Esophagus muscularis mucosa (tissue), 4 donors: ENCODE measurements at regions not wholly inside any gene's neighbourhood (a gene's known extent, or its start where the extent isn't known, plus 50 kb on each side); places are given as distances from the start of the nearest gene placed in this dataset.

ENCODE experiments used
- DNase-seq: peaks from one replicate; pipeline ENCODE4 v3.0.0-alpha.2; 2017; ENCODE audit errors: extremely low spot score
- H3K27ac ChIP-seq, 4 donors: fragments of 200-600 bp; sonication (generic); replicated peaks in 1 of 4; 1 replicate in 3 of 4; 2 replicates in 1 of 4; pipeline ENCODE4 v1.5.1; 2016 to 2019; ENCODE audit warnings: mild to moderate bottlenecking in 1 of 4
- H3K27me3 ChIP-seq, 4 donors: fragments of 200-600 bp; sonication (generic); one replicate each; pipeline versions ENCODE4 v1.5.1 to v1.6.0; 2016 to 2019
- H3K36me3 ChIP-seq, 4 donors: fragments of 200-600 bp; sonication (generic); one replicate each; pipeline ENCODE4 v1.5.1; 2016 to 2019
- H3K4me1 ChIP-seq, 4 donors: fragments of 200-600 bp; sonication (generic); one replicate each; pipeline ENCODE4 v1.5.1; 2016 to 2019
- H3K4me3 ChIP-seq, 4 donors: fragments of 200-600 bp; sonication (generic); 1 replicate in 2 of 4; 2 replicates in 2 of 4; pipeline ENCODE4 v1.5.1; 2016 to 2019; ENCODE audit warnings: mild to moderate bottlenecking in 4 of 4, moderate library complexity in 1 of 4
- H3K9me3 ChIP-seq, 4 donors: fragments of 200-600 bp; sonication (generic); 1 replicate in 3 of 4; 2 replicates in 1 of 4; pipeline ENCODE4 v1.5.1; 2016 to 2019
- CTCF ChIP-seq, 3 experiments: fragments of 200-600 bp in 2 of 3; fragments of 450-650 bp in 1 of 3; sonication (generic) in 2 of 3; IDR thresholded peaks; one replicate each; pipeline ENCODE4 v1.5.1; 2017 to 2019; ENCODE audit warnings: antibody characterized with exemption in 3 of 3, mild to moderate bottlenecking in 2 of 3, moderate library complexity in 1 of 3
- EP300 ChIP-seq: sonication (generic); formaldehyde crosslinking; IDR thresholded peaks from one replicate; pipeline ENCODE4 v1.6.1; 2017; ENCODE audit warnings: antibody characterized with exemption
- POLR2A ChIP-seq: fragments of 450-650 bp; IDR thresholded peaks from one replicate; pipeline ENCODE4 v1.6.1; 2017; ENCODE audit warnings: antibody characterized with exemption, moderate library complexity, mild to moderate bottlenecking, low read depth
- POLR2AphosphoS5 ChIP-seq, 2 donors: sonication (generic); formaldehyde crosslinking; IDR thresholded peaks; one replicate each; pipeline ENCODE4 v1.6.1; 2017; ENCODE audit warnings: antibody characterized with exemption in 2 of 2
- WGBS: methylation state at CpG from one replicate; pipeline ENCODE4 v1.1.5; 2018; 5-methylcytosine and 5-hydroxymethylcytosine counted together
- intact Hi-C: fragments of 100-400 bp; cut with DNase I; formaldehyde crosslinking; loops from one replicate; pipeline ENCODE4 v1.15.1; 2023

GRCh38 chr11:112454841-112455240 is 194.2 kb upstream of the PLET1 start:
- Histone ChIP-seq H3K36me3 (no peaks in the 10 kb centered on the region), H3K27me3 (no peaks in the 10 kb centered on the region), H3K4me1 (no peaks in the 10 kb centered on the region), H3K4me3 (no peak overlapping the region), H3K27ac (no peak overlapping the region), H3K9me3 (no peaks in the 10 kb centered on the region)
- WGBS, result 77% methylated on average over 4 of the region's 4 CpGs
- no peak for DNase-seq
- TF ChIP-seq POLR2A (no peak), CTCF (IDR thresholded peaks at IDR 0.05) (no peak), EP300 (no peak), POLR2AphosphoS5 (IDR thresholded peaks at IDR 0.05) (no peak)
- intact Hi-C loops, result loop anchor here (2.0 kb wide), 1 partner anchor 168 kb away; no protein-coding TSS in a partner anchor

GRCh38 chr11:112455791-112456190 is 195.1 kb upstream of the PLET1 start:
- 62% methylated on average over 1 of the region's 1 CpG for WGBS
- intact Hi-C loops, result loop anchor here (2.0 kb wide), 1 partner anchor 169 kb away; no protein-coding TSS in a partner anchor

GRCh38 chr11:112457532-112457931 is 196.9 kb upstream of the PLET1 start:
- Histone ChIP-seq H3K4me1 (no peaks in the 10 kb centered on the region), H3K4me3 (no peak overlapping the region), H3K9me3 (no peaks in the 10 kb centered on the region), H3K27ac (no peak overlapping the region), H3K27me3 (no peaks in the 10 kb centered on the region), H3K36me3 (no peaks in the 10 kb centered on the region)
- TF ChIP-seq POLR2AphosphoS5 (IDR thresholded peaks at IDR 0.05), result no peak
- no peak for TF ChIP-seq POLR2A
- no peak for TF ChIP-seq CTCF (IDR thresholded peaks at IDR 0.05)
- TF ChIP-seq EP300, result no peak
- intact Hi-C loops, result no loop called here
- DNase-seq, result no peak
- WGBS, result 93% methylated on average over 2 of the region's 2 CpGs

More at GRCh38 chr11:112455791-112456190, 195.1 kb upstream of the PLET1 start:
- Histone ChIP-seq H3K4me1 (no peaks in the 10 kb centered on the region), H3K27ac (no peak overlapping the region), H3K27me3 (no peaks in the 10 kb centered on the region), H3K9me3 (no peaks in the 10 kb centered on the region), H3K36me3 (no peaks in the 10 kb centered on the region), H3K4me3 (no peak overlapping the region)
- TF ChIP-seq POLR2A, result no peak
- no peak for TF ChIP-seq POLR2AphosphoS5 (IDR thresholded peaks at IDR 0.05)
- no peak for TF ChIP-seq EP300
- no peak for TF ChIP-seq CTCF (IDR thresholded peaks at IDR 0.05)
- no peak for DNase-seq

GRCh38 chr11:112459001-112459400 is 198.3 kb upstream of the PLET1 start:
- Histone ChIP-seq H3K4me3 (no peak overlapping the region), H3K9me3 (no peaks in the 10 kb centered on the region), H3K27me3 (no peaks in the 10 kb centered on the region), H3K36me3 (no peaks in the 10 kb centered on the region), H3K27ac (no peak overlapping the region), H3K4me1 (no peaks in the 10 kb centered on the region)
- no peak for TF ChIP-seq POLR2AphosphoS5 (IDR thresholded peaks at IDR 0.05)
- no peak for TF ChIP-seq POLR2A
- no peak for TF ChIP-seq EP300
- no peak for TF ChIP-seq CTCF (IDR thresholded peaks at IDR 0.05)
- intact Hi-C loops, result no loop called here
- 81% methylated on average over 4 of the region's 4 CpGs for WGBS
- no peak for DNase-seq

- intact Hi-C loops, result no loop called here
- WGBS, result 85% methylated on average over 5 of the region's 5 CpGs
- Histone ChIP-seq H3K27ac (no peak overlapping the region), H3K9me3 (no peaks in the 10 kb centered on the region), H3K4me1 (no peaks in the 10 kb centered on the region), H3K36me3 (no peaks in the 10 kb centered on the region), H3K27me3 (no peaks in the 10 kb centered on the region), H3K4me3 (no peak overlapping the region)
- DNase-seq, result no peak
- no peak for TF ChIP-seq POLR2AphosphoS5 (IDR thresholded peaks at IDR 0.05)
- TF ChIP-seq EP300, result no peak
- TF ChIP-seq POLR2A, result no peak
Observed at GRCh38 chr11:112460141-112460540, 199.5 kb upstream of the PLET1 start.
